Astrocyte (in vitro differentiated cells and primary cell): ENCODE measurements at regions not wholly inside any gene's neighbourhood (a gene's known extent, or its start where the extent isn't known, plus 50 kb on each side); places are given as distances from the start of the nearest gene placed in this dataset.

Source experiments
- DNase-seq: peaks from one replicate; pipeline ENCODE4 v3.0.0-alpha.2; 2010; ENCODE audit warnings: low read depth
- FAIRE-seq: peaks from 2 replicates; lab custom pipeline; 2011; peaks lifted over from hg19 to GRCh38; lab: Jason Lieb, UNC
- H2AFZ ChIP-seq: 2 replicates; pipeline ENCODE4 v1.6.0; 2012; ENCODE audit warnings: low read depth, low read length, inconsistent platforms
- H3K27ac ChIP-seq: 2 replicates; pipeline ENCODE4 v1.5.1; 2011; ENCODE audit warnings: low read depth, low read length, inconsistent platforms
- H3K27me3 ChIP-seq: 2 replicates; pipeline ENCODE4 v1.6.0; 2011; ENCODE audit warnings: low read length, inconsistent platforms; ENCODE audit not compliant: insufficient read depth
- H3K36me3 ChIP-seq: 2 replicates; pipeline ENCODE4 v1.5.1; 2011; ENCODE audit warnings: low read length, inconsistent platforms; ENCODE audit not compliant: insufficient read depth
- H3K4me1 ChIP-seq: 2 replicates; pipeline ENCODE4 v1.5.1; 2011; ENCODE audit warnings: low read length, inconsistent platforms; ENCODE audit not compliant: insufficient read depth
- H3K4me2 ChIP-seq: 2 replicates; pipeline ENCODE4 v1.6.0; 2012; ENCODE audit warnings: low read length, inconsistent platforms
- H3K4me3 ChIP-seq: 2 replicates; pipeline ENCODE4 v1.5.1; 2011; ENCODE audit warnings: low read depth, mild to moderate bottlenecking, low read length, inconsistent platforms; ENCODE audit not compliant: insufficient read depth
- H3K79me2 ChIP-seq: 2 replicates; pipeline ENCODE4 v1.6.0; 2012; ENCODE audit warnings: mild to moderate bottlenecking, low read length, inconsistent platforms; ENCODE audit not compliant: insufficient read depth
- H3K9ac ChIP-seq: 2 replicates; pipeline ENCODE4 v1.6.0; 2012; ENCODE audit warnings: mild to moderate bottlenecking, low read length, inconsistent platforms
- H3K9me3 ChIP-seq: 2 replicates; pipeline ENCODE4 v1.5.1; 2012; ENCODE audit warnings: low read depth, mild to moderate bottlenecking, low read length, inconsistent platforms; ENCODE audit not compliant: insufficient read depth
- H4K20me1 ChIP-seq: 2 replicates; pipeline ENCODE4 v1.6.0; 2012; ENCODE audit warnings: low read length, inconsistent platforms; ENCODE audit not compliant: insufficient read depth
- H3K27ac Mint-ChIP-seq: one replicate; pipeline ENCODE4 v1.8.0; 2021; ENCODE audit warnings: mild to moderate bottlenecking, mixed read lengths; ENCODE audit not compliant: unreplicated experiment
- H3K27me3 Mint-ChIP-seq: one replicate; pipeline ENCODE4 v1.8.0; 2021; ENCODE audit warnings: low read depth, mixed read lengths; ENCODE audit not compliant: unreplicated experiment
- H3K36me3 Mint-ChIP-seq: one replicate; pipeline ENCODE4 v1.8.0; 2021; ENCODE audit warnings: low read depth, mixed read lengths; ENCODE audit not compliant: unreplicated experiment
- H3K4me1 Mint-ChIP-seq: one replicate; pipeline ENCODE4 v1.8.0; 2021; ENCODE audit warnings: low read depth, mixed read lengths; ENCODE audit not compliant: unreplicated experiment
- H3K4me3 Mint-ChIP-seq: one replicate; pipeline ENCODE4 v1.8.0; 2021; ENCODE audit warnings: mild to moderate bottlenecking, moderate library complexity, mixed read lengths; ENCODE audit not compliant: unreplicated experiment
- H3K9me3 Mint-ChIP-seq: one replicate; pipeline ENCODE4 v1.8.0; 2021; ENCODE audit warnings: mild to moderate bottlenecking, mixed read lengths; ENCODE audit not compliant: unreplicated experiment
- EZH2 ChIP-seq: IDR thresholded peaks from 2 replicates; pipeline ENCODE4 v1.6.1; 2012; ENCODE audit warnings: mild to moderate bottlenecking, low read length, inconsistent platforms; ENCODE audit not compliant: insufficient read depth
- TF ChIP-seq, protein P1 (sequence below): IDR thresholded peaks from 2 replicates; pipeline ENCODE4 v1.5.1; 2011; ENCODE audit warnings: low read depth, mild to moderate bottlenecking, inconsistent platforms, low read length, moderate library complexity; ENCODE audit not compliant: insufficient read depth

DNA sequence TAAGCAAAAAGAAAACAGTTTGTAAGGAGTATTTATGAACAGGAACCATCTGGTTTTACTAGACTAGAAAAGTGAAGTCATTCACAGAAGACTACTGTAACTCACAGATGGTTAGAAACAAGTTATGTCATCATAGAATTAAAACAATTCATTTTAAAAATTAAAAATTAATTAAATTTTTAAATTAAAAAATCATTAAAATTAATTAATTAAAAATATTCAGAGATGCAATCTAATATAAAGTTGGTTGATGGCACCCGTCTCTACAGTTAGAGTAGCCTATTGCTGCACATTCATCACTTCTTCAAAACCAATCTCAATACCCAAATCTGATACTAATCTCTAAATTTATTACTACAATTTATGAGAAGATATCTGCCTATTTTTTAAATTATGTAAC, 454.8 kb upstream of the NUPR2 start:
- Histone ChIP-seq H3K36me3 (no peaks in the 10 kb centered on the region), H3K9ac (no peak overlapping the region), H3K4me3 (no peak overlapping the region), H2AFZ (no peak overlapping the region), H3K27ac (no peak overlapping the region), H3K4me1 (no peaks in the 10 kb centered on the region), H3K79me2 (no peaks in the 10 kb centered on the region), H3K27me3 (no peaks in the 10 kb centered on the region), H3K9me3 (peaks cover 10% of the 10 kb centered on the region), H3K4me2 (no peak overlapping the region), H4K20me1 (no peaks in the 10 kb centered on the region)
- DNase-seq (no peak), FAIRE-seq (no peak)
- Mint-ChIP-seq H3K36me3 (no peaks in the 10 kb centered on the region), H3K27me3 (no peaks in the 10 kb centered on the region), H3K9me3 (peaks cover 4% of the 10 kb centered on the region), H3K4me1 (no peaks in the 10 kb centered on the region), H3K4me3 (no peak overlapping the region), H3K27ac (no peak overlapping the region)
- TF ChIP-seq EZH2 = no peak
- TF ChIP-seq, protein P1, sequence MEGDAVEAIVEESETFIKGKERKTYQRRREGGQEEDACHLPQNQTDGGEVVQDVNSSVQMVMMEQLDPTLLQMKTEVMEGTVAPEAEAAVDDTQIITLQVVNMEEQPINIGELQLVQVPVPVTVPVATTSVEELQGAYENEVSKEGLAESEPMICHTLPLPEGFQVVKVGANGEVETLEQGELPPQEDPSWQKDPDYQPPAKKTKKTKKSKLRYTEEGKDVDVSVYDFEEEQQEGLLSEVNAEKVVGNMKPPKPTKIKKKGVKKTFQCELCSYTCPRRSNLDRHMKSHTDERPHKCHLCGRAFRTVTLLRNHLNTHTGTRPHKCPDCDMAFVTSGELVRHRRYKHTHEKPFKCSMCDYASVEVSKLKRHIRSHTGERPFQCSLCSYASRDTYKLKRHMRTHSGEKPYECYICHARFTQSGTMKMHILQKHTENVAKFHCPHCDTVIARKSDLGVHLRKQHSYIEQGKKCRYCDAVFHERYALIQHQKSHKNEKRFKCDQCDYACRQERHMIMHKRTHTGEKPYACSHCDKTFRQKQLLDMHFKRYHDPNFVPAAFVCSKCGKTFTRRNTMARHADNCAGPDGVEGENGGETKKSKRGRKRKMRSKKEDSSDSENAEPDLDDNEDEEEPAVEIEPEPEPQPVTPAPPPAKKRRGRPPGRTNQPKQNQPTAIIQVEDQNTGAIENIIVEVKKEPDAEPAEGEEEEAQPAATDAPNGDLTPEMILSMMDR = no peak

DNA sequence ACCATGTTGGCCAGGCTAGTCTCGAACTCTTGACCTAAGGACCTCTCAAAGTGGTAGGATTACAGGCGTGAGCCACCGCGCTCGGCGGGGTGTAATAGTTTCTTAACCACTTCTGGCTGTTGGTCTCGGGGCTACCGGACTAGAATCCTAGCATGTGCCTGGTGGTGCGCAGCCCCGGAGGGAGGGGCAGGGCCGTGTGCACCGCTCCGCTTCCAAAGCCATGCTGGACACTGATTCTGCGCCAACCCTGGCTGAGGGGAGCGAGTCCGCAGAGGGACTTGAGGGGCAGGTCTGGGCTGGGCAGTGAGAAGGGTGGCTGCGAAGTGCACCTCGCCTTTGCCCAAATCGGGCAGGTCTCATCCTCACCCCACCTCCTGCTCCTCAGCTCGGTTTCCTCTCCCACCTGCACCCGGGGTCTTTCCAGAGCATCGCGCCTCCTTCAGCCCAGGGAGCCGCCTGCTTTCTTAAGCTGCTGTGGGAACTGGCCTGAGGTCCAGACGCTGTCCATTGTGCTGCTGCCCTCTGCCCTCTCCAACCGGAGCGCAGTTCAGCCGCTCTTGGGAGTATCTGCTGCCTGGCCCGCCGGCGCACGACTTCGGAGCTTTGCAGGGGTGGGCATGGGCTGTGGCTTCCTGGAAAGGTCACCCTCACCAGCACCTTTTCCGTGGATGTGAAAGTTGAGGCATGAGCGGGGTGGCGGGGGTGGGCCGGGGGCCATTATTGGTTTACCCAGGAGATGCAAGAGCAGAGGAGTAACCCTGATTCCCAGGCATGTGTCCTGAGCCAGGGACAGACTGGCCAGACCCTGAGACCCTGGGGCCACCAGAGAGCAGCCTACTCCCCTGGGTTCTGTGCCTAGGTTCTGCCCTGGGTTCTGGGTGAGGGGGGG, 422.6 kb upstream of the NUPR2 start:
- peaks cover 19% of the 10 kb centered on the region for H3K9me3 ChIP-seq
- Mint-ChIP-seq H3K27me3 (no peaks in the 10 kb centered on the region), H3K27ac (no peak overlapping the region), H3K4me3 (no peak overlapping the region), H3K36me3 (no peaks in the 10 kb centered on the region), H3K4me1 (no peaks in the 10 kb centered on the region), H3K9me3 (peaks cover 18% of the 10 kb centered on the region)
- DNase-seq (no peak), FAIRE-seq (no peak)
- H3K4me2 ChIP-seq = no peak overlapping the region
- H3K79me2 ChIP-seq = no peaks in the 10 kb centered on the region
- no peak overlapping the region for H2AFZ ChIP-seq
- no peak overlapping the region for H3K27ac ChIP-seq
- no peak overlapping the region for H3K9ac ChIP-seq
- H4K20me1 ChIP-seq = no peaks in the 10 kb centered on the region
- H3K36me3 ChIP-seq = no peaks in the 10 kb centered on the region
- no peak for TF ChIP-seq EZH2
- TF ChIP-seq, protein P1 = no peak
- no peaks in the 10 kb centered on the region for H3K4me1 ChIP-seq
- H3K27me3 ChIP-seq = no peaks in the 10 kb centered on the region
- no peak overlapping the region for H3K4me3 ChIP-seq

DNA sequence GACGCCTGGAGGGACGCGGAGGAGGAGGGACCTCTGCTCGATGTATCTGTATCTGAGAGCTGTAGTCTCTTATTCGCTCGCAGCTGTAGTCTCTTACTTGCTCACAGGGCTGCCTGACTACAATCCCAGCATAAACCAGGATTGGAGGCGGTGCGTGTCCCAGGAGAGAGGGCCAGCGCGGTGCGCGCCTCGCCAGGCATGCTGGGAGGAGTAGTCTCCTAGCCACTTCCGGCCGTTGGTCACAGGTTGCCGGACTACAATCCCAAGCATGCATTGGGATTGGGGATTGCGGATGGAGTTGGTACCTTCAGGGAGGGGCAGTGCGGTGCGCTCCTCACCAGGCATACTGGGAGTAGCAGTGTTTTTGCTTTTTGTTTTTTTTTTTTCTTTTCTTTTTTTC, 421.7 kb upstream of the NUPR2 start:
- Histone ChIP-seq H3K27me3 (no peaks in the 10 kb centered on the region), H3K4me1 (no peaks in the 10 kb centered on the region), H3K79me2 (no peaks in the 10 kb centered on the region), H2AFZ (no peak overlapping the region), H4K20me1 (no peaks in the 10 kb centered on the region), H3K4me3 (no peak overlapping the region), H3K9ac (no peak overlapping the region), H3K9me3 (peaks cover 19% of the 10 kb centered on the region), H3K4me2 (no peak overlapping the region), H3K27ac (no peak overlapping the region), H3K36me3 (no peaks in the 10 kb centered on the region)
- H3K27ac Mint-ChIP-seq = no peak overlapping the region
- DNase-seq (no peak), FAIRE-seq (no peak)
- H3K27me3 Mint-ChIP-seq = no peaks in the 10 kb centered on the region
- H3K4me3 Mint-ChIP-seq = no peak overlapping the region
- H3K9me3 Mint-ChIP-seq = peaks cover 17% of the 10 kb centered on the region
- TF ChIP-seq EZH2 = no peak
- TF ChIP-seq, protein P1 = no peak
- no peaks in the 10 kb centered on the region for H3K36me3 Mint-ChIP-seq
- H3K4me1 Mint-ChIP-seq = no peaks in the 10 kb centered on the region
